ENCODE measurements at regions not wholly inside any gene's neighbourhood (a gene's known extent, or its start where the extent isn't known, plus 50 kb on each side); places are given as distances from the start of the nearest gene placed in this dataset.

GRCh38 chr22:44386386-44387035 lies 73.8 kb upstream of the SHISAL1 start:
- TF ChIP-seq CTCF (IDR thresholded peaks at IDR 0.05; ENCODE audit: low read depth, low read length) (no peak), MAX (IDR thresholded peaks at IDR 0.05; ENCODE audit: low read depth, low read length) (no peak), MYC (IDR thresholded peaks at IDR 0.05; ENCODE audit: low read depth, low read length) (no peak), POLR2A (IDR thresholded peaks at IDR 0.05; ENCODE audit: extremely low read depth, insufficient read length) (no peak)
- H3K4me3 ChIP-seq (ENCODE audit: low read depth, low read length) = no peak overlapping the region
- no peak for DNase-seq (ENCODE audit: low read depth)

- TF ChIP-seq CTCF (IDR thresholded peaks at IDR 0.05; ENCODE audit: low read depth, low read length) (no peak), MYC (IDR thresholded peaks at IDR 0.05; ENCODE audit: low read depth, low read length) (no peak), MAX (IDR thresholded peaks at IDR 0.05; ENCODE audit: low read depth, low read length) (no peak)
- H3K4me3 ChIP-seq (ENCODE audit: low read depth, low read length) = no peak overlapping the region
- no peak for DNase-seq (ENCODE audit: low read depth)
These were observed 73.0 kb upstream of the SHISAL1 start for GRCh38 chr22:44385781-44386180.

- DNase-seq (ENCODE audit: low read depth) = no peak
- no peak overlapping the region for H3K4me3 ChIP-seq (ENCODE audit: low read depth, low read length)
- TF ChIP-seq POLR2A (IDR thresholded peaks at IDR 0.05; ENCODE audit: extremely low read depth, insufficient read length) = no peak
- no peak for TF ChIP-seq MYC (IDR thresholded peaks at IDR 0.05; ENCODE audit: low read depth, low read length)
- TF ChIP-seq MAX (IDR thresholded peaks at IDR 0.05; ENCODE audit: low read depth, low read length) = no peak
These were observed 72.5 kb upstream of the SHISAL1 start for GRCh38 chr22:44385296-44385610.

- H3K4me3 ChIP-seq (ENCODE audit: low read depth, low read length) = no peak overlapping the region
- no peak for TF ChIP-seq MYC (IDR thresholded peaks at IDR 0.05; ENCODE audit: low read depth, low read length)
- no peak for DNase-seq (ENCODE audit: low read depth)
These were observed 72.0 kb upstream of the SHISAL1 start for GRCh38 chr22:44384563-44385295.

- no peak overlapping the region for H3K4me3 ChIP-seq (ENCODE audit: low read depth, low read length)
- DNase-seq (ENCODE audit: low read depth) = no peak
- no peak for TF ChIP-seq POLR2A (IDR thresholded peaks at IDR 0.05; ENCODE audit: extremely low read depth, insufficient read length)
- TF ChIP-seq MYC (IDR thresholded peaks at IDR 0.05; ENCODE audit: low read depth, low read length) = no peak
- TF ChIP-seq MAX (IDR thresholded peaks at IDR 0.05; ENCODE audit: low read depth, low read length) = no peak
- no peak for TF ChIP-seq CTCF (IDR thresholded peaks at IDR 0.05; ENCODE audit: low read depth, low read length)
These were observed 71.2 kb upstream of the SHISAL1 start for GRCh38 chr22:44383652-44384562.

GRCh38 chr22:44383064-44383575 lies 70.4 kb upstream of the SHISAL1 start:
- DNase-seq (ENCODE audit: low read depth) = no peak
- TF ChIP-seq POLR2A (IDR thresholded peaks at IDR 0.05; ENCODE audit: extremely low read depth, insufficient read length) (no peak), MAX (IDR thresholded peaks at IDR 0.05; ENCODE audit: low read depth, low read length) (no peak), CTCF (IDR thresholded peaks at IDR 0.05; ENCODE audit: low read depth, low read length) (no peak), MYC (IDR thresholded peaks at IDR 0.05; ENCODE audit: low read depth, low read length) (no peak)
- no peak overlapping the region for H3K4me3 ChIP-seq (ENCODE audit: low read depth, low read length)
